Lower leg skin (tissue), 3 donors: ENCODE measurements at regions not wholly inside any gene's neighbourhood (a gene's known extent, or its start where the extent isn't known, plus 50 kb on each side); places are given as distances from the start of the nearest gene placed in this dataset.

Source experiments
- CTCF ChIP-seq, 3 donors: fragments of 450-650 bp; IDR thresholded peaks; one replicate each; pipeline ENCODE4 v1.5.1; 2016; ENCODE audit warnings: antibody characterized with exemption in 3 of 3, mild to moderate bottlenecking in 3 of 3, moderate library complexity in 2 of 3
- POLR2A ChIP-seq, 2 donors: fragments of 450-650 bp; IDR thresholded peaks; one replicate each; pipeline ENCODE4 v1.6.1; 2016 to 2017; ENCODE audit warnings: antibody characterized with exemption in 2 of 2, mild to moderate bottlenecking in 1 of 2, moderate library complexity in 1 of 2

GRCh38 chr6:14822679-14823078, 423.2 kb upstream of the JARID2 start:
- TF ChIP-seq CTCF (IDR thresholded peaks at IDR 0.05) (no peak), POLR2A (IDR thresholded peaks at IDR 0.05) (no peak)
